ENCODE measurements at regions not wholly inside any gene's neighbourhood (a gene's known extent, or its start where the extent isn't known, plus 50 kb on each side); places are given as distances from the start of the nearest gene placed in this dataset.

GRCh38 chr10:29185050-29185449, 103.8 kb upstream of the LYZL1 start:
- no peaks in the 10 kb centered on the region for H3K4me1 ChIP-seq (replicated peaks)
- H3K36me3 ChIP-seq: no peaks in the 10 kb centered on the region
- H3K9me3 ChIP-seq: no peaks in the 10 kb centered on the region
- DNase-seq (ENCODE audit: low spot score): no peak
- H3K27me3 ChIP-seq (replicated peaks; ENCODE audit: insufficient read depth): no peaks in the 10 kb centered on the region
- no peak overlapping the region for H3K4me3 ChIP-seq
- intact Hi-C loops (cut with DNase I): no loop called here
- 85% methylated on average over 5 of the region's 5 CpGs for WGBS
- H3K27ac ChIP-seq: no peak overlapping the region
- TF ChIP-seq POLR2AphosphoS5 (IDR thresholded peaks at IDR 0.05) (no peak), POLR2A (IDR thresholded peaks at IDR 0.05) (no peak), CTCF (IDR thresholded peaks at IDR 0.05) (no peak)

DNA sequence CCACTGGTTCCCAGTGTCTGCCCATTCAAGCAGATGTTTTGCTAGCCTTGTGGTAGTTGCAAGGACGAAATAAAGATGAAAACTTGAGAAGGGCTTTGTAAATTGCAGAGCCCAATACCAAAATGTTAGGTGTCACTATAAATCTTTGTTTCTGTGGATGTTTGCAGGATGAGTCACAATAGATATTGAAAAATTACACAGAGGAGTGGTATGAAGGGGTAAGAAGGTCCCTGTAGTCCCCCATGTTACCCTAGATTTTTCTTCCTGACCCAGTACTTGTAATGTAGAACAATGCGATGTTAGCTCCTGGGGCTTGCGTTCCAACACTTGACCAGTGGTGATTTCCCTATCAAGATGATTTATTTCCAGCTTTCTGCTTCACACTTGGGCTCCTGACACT, 102.6 kb upstream of the LYZL1 start:
- Histone ChIP-seq H3K4me3 (no peak overlapping the region), H3K27ac (no peak overlapping the region), H3K36me3 (no peaks in the 10 kb centered on the region), H3K9me3 (no peaks in the 10 kb centered on the region), H3K4me1 (replicated peaks) (no peaks in the 10 kb centered on the region), H3K27me3 (replicated peaks; ENCODE audit: insufficient read depth) (no peaks in the 10 kb centered on the region)
- WGBS: 90% methylated on average over 3 of the region's 3 CpGs
- TF ChIP-seq POLR2AphosphoS5 (IDR thresholded peaks at IDR 0.05) (no peak), CTCF (IDR thresholded peaks at IDR 0.05) (no peak), POLR2A (IDR thresholded peaks at IDR 0.05) (no peak)
- DNase-seq (ENCODE audit: low spot score): no peak
- intact Hi-C loops (cut with DNase I): no loop called here

DNA sequence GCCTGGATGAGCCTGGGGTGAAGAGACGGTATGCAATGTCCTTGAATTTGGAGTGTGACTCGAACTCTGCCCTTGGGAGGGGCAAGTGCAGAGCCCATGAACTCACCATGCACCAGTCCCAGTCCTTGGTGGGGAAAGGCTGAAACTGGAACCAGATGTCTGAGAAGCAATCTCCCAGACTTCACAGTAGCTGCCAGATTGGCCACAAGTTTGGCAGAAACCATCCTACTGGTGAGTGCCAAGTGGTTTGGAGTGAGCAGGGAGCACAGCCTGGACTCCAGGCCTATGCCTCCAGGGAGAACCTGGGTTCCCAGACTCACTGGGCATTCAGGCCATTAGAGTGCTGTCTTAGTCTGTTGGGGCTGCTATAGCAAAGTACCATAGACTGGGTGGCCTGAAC, 99.6 kb upstream of the LYZL1 start:
- no peak for TF ChIP-seq POLR2AphosphoS5 (IDR thresholded peaks at IDR 0.05)
- TF ChIP-seq CTCF (IDR thresholded peaks at IDR 0.05): no peak
- no peak for TF ChIP-seq POLR2A (IDR thresholded peaks at IDR 0.05)
- H3K27me3 ChIP-seq (replicated peaks; ENCODE audit: insufficient read depth): no peaks in the 10 kb centered on the region
- no peak overlapping the region for H3K27ac ChIP-seq
- no peak overlapping the region for H3K4me3 ChIP-seq
- no peak for DNase-seq (ENCODE audit: low spot score)
- intact Hi-C loops (cut with DNase I): no loop called here
- 45% methylated on average over 2 of the region's 2 CpGs for WGBS
- H3K4me1 ChIP-seq (replicated peaks): no peaks in the 10 kb centered on the region
- no peaks in the 10 kb centered on the region for H3K9me3 ChIP-seq
- no peaks in the 10 kb centered on the region for H3K36me3 ChIP-seq

- no peak overlapping the region for H3K4me3 ChIP-seq
- DNase-seq (ENCODE audit: low spot score): no peak
- 43% methylated on average over 8 of the region's 8 CpGs for WGBS
- H3K27ac ChIP-seq: no peak overlapping the region
- no peaks in the 10 kb centered on the region for H3K27me3 ChIP-seq (replicated peaks; ENCODE audit: insufficient read depth)
- H3K36me3 ChIP-seq: no peaks in the 10 kb centered on the region
- H3K9me3 ChIP-seq: no peaks in the 10 kb centered on the region
- no peaks in the 10 kb centered on the region for H3K4me1 ChIP-seq (replicated peaks)
- intact Hi-C loops (cut with DNase I): no loop called here
- no peak for TF ChIP-seq POLR2A (IDR thresholded peaks at IDR 0.05)
- no peak for TF ChIP-seq POLR2AphosphoS5 (IDR thresholded peaks at IDR 0.05)
- TF ChIP-seq CTCF (IDR thresholded peaks at IDR 0.05): no peak
These were observed 97.2 kb upstream of the LYZL1 start for GRCh38 chr10:29191674-29192073.

- Histone ChIP-seq H3K4me1 (replicated peaks) (no peaks in the 10 kb centered on the region), H3K36me3 (no peaks in the 10 kb centered on the region), H3K27ac (no peak overlapping the region), H3K4me3 (no peak overlapping the region), H3K27me3 (replicated peaks; ENCODE audit: insufficient read depth) (no peaks in the 10 kb centered on the region), H3K9me3 (no peaks in the 10 kb centered on the region)
- WGBS: 55% methylated on average over 7 of the region's 7 CpGs
- no peak for TF ChIP-seq POLR2AphosphoS5 (IDR thresholded peaks at IDR 0.05)
- TF ChIP-seq CTCF (IDR thresholded peaks at IDR 0.05): no peak
- no peak for TF ChIP-seq POLR2A (IDR thresholded peaks at IDR 0.05)
- DNase-seq (ENCODE audit: low spot score): no peak
- intact Hi-C loops (cut with DNase I): no loop called here
These were observed 89.5 kb upstream of the LYZL1 start for GRCh38 chr10:29199339-29199738.
